HG02943 (cell line): ENCODE measurements at regions not wholly inside any gene's neighbourhood (a gene's known extent, or its start where the extent isn't known, plus 50 kb on each side); places are given as distances from the start of the nearest gene placed in this dataset.
"Not testable (repeated sequence)": the region's sequence is repeated elsewhere in the genome, so short reads cannot be mapped to it uniquely, and the experiment has no call there.

Source experiments
- ATAC-seq: cut with Tn5 transposase; IDR thresholded peaks from one replicate; pipeline ENCODE4 v1.9.1; 2021; ENCODE audit warnings: mild to moderate bottlenecking, low read depth, moderate library complexity; ENCODE audit not compliant: unreplicated experiment

DNA sequence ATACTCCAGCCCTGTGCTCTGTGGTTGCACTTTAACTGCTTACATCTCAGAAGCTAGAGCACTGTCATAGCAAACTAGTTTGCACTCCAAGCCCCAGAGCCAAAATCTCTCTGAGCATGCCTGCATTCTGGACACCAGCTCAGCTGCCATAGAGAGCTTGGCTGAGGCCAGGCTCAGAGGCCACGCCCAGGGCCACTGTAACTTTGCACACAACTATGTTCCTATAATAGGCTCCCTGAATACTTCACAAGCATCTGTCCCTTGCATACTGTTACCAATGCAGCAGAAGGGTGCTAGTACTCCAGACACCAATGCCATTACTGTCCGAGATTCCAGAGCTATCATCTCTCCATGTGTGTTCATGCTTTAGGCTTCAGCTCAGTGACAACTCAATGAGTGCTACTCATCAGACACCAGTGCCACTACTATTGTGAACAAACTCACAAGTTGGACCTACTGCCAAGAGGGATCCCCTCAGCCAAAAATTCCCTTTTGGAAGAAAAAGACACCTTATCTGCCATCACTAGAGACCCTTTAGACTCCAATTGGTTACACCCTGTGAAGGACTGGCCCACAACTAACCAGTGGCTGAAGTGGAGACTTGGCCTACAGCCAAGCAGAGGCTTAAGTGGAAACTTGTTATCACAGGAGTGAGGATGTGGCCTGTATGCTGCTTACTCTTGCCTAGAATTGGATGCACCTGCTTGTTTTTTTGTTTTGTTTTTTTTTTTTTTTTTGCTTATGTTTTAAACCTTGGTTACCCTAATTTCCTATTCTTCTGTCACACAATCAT, 211.6 kb upstream of the MAGI2 start:
- no peak for ATAC-seq

DNA sequence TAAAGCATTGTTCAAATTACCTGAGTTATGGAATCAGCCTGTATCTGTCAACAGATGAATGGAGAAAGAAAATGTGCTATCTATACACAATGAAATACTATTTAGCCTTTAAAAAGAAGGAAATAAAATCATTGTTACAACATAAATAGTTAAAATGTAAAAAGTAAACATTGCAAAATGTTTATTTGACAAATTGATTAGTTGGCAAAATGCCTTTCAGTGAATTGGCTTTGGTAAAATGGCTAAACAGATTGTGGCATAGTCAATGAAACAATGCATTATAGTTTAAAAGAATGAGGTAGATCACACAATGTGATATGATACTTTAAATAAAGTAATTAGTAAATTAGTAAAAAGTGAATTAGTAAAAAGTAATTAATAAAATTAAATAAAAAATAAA, 204.8 kb upstream of the MAGI2 start:
- ATAC-seq, result no peak

DNA sequence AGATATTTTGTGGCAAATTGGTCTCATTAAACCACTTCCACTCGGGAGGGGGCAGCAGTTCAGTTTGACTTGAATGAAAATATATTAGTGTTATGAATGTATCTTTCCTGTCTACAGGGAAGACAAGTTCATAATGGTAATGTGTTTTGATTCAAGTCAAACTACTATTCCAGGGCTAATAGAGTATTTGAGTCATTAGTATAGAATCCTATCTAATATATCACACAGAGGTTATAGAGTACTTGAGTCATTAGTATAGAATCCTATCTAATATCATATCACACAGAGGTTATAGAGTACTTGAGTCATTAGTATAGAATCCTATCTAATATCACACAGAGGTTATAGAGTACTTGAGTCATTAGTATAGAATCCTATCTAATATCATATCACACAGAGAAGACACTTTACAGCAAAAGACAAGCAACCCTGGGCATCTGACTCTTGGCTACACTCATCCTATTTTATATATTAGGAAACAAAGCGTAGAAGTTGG, 199.7 kb upstream of the MAGI2 start:
- no peak for ATAC-seq

GRCh38 chr7:79652619-79653018, 199.2 kb upstream of the MAGI2 start:
- ATAC-seq, result no peak

- no peak for ATAC-seq
Observed at GRCh38 chr7:79647711-79648110, 194.2 kb upstream of the MAGI2 start.

GRCh38 chr7:79646278-79646677, 192.8 kb upstream of the MAGI2 start:
- no peak for ATAC-seq

- ATAC-seq, result no peak
Observed at GRCh38 chr7:79636849-79637248, 183.4 kb upstream of the MAGI2 start.

DNA sequence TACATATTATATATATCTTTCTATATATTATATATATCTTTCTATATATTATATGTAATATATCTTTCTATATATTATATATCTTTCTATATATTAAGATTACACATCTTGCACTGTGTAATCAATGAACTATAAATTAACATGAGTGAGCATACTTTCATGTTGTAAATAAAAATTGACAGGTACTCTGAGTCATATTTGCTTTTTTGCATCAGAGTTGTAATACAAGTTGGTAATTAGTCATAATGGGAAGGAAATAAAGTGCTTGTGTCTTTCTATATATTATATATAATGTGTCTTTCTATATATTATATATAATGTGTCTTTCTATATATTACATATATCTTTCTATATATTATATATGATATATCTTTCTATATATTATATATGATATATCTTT, 172.5 kb upstream of the MAGI2 start:
- ATAC-seq, result not testable (repeated sequence)

GRCh38 chr7:79624336-79624735, 170.9 kb upstream of the MAGI2 start:
- no peak for ATAC-seq

DNA sequence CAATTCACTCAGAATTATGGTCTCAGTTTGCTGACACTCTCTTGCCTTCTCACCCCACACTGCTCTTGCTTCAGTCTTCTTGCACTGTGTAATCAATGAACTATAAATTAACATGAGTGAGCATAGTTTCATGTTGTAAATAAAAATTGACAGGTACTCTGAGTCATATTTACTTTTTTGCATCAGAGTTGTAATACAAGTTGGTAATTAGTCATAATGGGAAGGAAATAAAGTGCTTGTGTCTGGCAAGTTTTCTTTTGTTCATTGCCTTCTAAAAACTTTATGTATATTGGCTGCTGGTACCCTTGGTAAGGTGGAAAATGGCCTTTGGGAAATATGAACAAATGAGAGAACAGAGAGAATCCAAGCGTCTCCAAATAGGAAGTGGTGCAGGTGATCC, 169.3 kb upstream of the MAGI2 start:
- ATAC-seq, result no peak

DNA sequence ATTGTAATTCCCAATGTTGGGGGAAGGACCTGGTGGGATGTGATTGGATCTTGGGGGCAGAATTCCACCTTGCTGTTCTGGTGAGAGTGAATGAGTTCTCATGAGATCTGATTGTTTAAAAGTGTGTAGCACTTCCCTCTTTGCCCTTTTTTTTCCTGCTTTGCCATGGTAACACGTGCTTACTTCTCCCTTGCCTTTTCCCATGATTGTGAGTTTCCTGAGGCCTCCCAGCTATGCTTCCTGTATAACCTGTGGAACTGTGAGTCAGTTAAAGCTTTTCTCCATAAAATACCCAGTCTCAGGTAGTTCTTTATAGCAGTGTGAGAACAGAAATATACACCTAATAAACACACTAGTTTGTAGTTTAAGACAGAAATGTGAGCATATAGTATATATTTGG, 166.8 kb upstream of the MAGI2 start:
- no peak for ATAC-seq

- ATAC-seq, result no peak
Observed at GRCh38 chr7:79619216-79619615, 165.7 kb upstream of the MAGI2 start.

GRCh38 chr7:79615871-79616640, 162.6 kb upstream of the MAGI2 start:
- no peak for ATAC-seq

DNA sequence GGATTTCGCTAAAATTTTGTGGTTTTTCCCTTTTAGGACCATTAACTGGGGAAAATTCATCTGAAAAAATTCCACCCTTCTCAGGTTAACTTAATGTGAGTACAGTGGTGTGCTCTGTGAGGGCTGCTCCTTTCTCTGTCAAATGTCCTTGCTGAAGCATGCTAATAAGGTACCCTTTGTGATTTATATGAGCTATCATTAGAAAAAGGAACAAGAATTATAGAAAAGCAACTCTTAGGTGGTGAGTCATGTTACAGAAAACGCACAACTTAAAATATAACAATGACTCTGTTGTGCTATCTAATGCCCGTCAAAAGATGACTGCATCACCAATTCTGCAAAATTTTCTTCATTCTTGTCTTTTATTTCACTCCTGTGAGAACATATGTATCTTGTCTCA, 162.0 kb upstream of the MAGI2 start:
- no peak for ATAC-seq

DNA sequence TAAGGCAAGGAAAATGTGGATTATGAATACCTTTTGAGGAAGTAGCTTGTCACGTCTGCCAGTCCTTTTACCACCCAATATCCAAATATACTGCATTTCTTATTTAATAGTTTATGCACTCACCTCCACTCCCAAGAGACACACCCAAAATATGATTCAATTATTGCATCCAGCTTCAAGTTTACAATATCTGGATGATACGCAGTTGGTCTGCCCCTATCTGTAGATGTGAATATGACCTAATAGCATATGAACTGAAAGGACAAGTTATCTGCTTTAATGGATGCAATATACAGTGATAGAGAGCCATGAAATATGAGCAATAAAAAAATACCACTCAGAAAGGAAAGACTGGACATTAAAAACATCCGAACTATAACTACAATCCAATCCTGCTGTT, 159.4 kb upstream of the MAGI2 start:
- ATAC-seq, result no peak

DNA sequence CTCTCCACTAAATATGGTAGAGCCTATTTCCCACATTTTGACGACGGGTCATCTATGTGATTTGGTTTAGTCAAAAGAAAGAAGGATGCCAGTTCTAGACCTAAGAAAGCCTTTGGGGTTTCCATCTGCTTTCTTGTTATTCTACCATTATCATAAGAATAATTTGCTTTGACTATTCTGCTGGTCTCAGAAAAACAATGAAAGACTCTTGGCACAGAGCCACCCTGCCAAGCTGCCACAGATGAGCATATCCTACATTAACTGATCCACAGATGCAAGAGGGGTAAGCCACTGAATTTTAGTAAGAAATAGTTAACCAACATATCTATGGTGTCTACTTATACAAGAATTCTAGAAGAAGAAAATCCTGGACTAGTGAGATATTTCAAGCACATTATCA, 158.6 kb upstream of the MAGI2 start:
- no peak for ATAC-seq

- no peak for ATAC-seq
Observed at GRCh38 chr7:79610748-79611304, 157.4 kb upstream of the MAGI2 start.

- ATAC-seq, result no peak
Observed at GRCh38 chr7:79610313-79610712, 156.8 kb upstream of the MAGI2 start.

DNA sequence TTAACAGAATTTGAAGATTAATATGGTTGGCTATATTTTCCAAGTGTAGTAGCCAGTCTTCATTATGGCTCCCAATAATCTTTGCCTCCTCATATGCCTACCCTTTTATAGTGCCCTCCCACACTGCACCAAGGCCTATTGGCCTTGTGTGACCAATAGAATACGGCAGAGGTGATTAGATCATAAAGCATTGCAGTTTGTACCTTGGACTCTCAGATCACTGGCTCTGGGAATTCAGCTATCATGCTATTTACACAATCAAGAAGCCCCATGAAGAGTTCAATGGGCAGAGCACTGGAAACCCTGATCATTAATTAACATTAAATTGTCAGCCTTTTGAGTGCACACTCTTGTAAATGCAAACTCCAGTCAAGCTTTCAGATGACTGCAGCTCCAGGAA, 154.5 kb upstream of the MAGI2 start:
- ATAC-seq, result no peak

GRCh38 chr7:79604841-79605240, 151.4 kb upstream of the MAGI2 start:
- ATAC-seq, result no peak

DNA sequence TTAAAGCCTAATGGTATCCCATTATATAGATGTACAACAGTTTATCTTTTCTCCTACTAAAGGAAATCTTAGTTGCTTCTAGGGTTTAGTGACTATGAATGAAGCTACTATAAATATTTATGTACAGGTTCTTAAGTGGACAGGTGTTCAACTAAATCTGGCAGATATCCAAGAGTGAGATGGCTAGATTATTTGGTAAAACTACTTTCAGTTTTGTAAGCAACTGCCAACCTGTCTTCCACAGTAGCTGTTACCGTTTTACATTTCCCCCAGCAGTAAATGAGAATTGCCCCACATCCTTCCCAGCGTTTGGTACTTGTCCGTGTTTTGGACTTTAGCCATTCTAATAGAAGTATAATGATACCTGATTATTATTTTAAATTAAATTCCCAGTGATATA, 144.9 kb upstream of the MAGI2 start:
- no peak for ATAC-seq

GRCh38 chr7:79594671-79595070, 141.2 kb upstream of the MAGI2 start:
- ATAC-seq, result not testable (repeated sequence)
